ENCODE measurements at regions not wholly inside any gene's neighbourhood (a gene's known extent, or its start where the extent isn't known, plus 50 kb on each side); places are given as distances from the start of the nearest gene placed in this dataset.
"Not testable (repeated sequence)": the region's sequence is repeated elsewhere in the genome, so short reads cannot be mapped to it uniquely, and the experiment has no call there.

DNA sequence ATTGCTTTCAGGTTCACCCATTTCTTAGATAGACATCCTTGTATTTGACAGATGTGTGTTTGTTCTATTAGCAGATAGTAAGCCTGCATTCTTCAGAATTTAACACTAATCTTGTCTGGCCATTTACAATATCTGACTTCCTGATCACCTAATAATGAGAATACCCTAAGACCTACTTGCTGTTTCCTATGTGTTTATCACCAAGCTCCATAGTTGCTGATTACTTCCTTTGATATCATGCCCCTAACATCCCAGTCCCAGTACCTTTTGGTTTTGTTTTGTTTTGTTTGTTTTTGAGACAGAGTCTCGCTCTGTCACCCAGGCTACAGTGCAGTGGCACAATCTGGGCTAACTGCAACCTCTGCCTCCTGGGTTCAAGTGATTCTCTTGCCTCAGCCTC, 143.6 kb upstream of the DST start:
- DNase-seq (ENCODE audit: low spot score) (no peak), ATAC-seq (ENCODE audit: insufficient number of reproducible peaks, low FRiP score, low read depth) (no peak)
- H3K36me3 ChIP-seq = no peaks in the 10 kb centered on the region
- TF ChIP-seq, protein P1, sequence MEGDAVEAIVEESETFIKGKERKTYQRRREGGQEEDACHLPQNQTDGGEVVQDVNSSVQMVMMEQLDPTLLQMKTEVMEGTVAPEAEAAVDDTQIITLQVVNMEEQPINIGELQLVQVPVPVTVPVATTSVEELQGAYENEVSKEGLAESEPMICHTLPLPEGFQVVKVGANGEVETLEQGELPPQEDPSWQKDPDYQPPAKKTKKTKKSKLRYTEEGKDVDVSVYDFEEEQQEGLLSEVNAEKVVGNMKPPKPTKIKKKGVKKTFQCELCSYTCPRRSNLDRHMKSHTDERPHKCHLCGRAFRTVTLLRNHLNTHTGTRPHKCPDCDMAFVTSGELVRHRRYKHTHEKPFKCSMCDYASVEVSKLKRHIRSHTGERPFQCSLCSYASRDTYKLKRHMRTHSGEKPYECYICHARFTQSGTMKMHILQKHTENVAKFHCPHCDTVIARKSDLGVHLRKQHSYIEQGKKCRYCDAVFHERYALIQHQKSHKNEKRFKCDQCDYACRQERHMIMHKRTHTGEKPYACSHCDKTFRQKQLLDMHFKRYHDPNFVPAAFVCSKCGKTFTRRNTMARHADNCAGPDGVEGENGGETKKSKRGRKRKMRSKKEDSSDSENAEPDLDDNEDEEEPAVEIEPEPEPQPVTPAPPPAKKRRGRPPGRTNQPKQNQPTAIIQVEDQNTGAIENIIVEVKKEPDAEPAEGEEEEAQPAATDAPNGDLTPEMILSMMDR (IDR thresholded peaks at IDR 0.05) = no peak
- H3K27ac ChIP-seq = no peak overlapping the region
- no peaks in the 10 kb centered on the region for H3K9me3 ChIP-seq
- peaks cover 14 to 28% of the 10 kb centered on the region in 2 donors for H3K4me1 ChIP-seq (ENCODE audit: control insufficient read depth in 1 of 2, low read depth in 2 of 2)
- no peaks in the 10 kb centered on the region for H3K27me3 ChIP-seq (replicated peaks; ENCODE audit: insufficient read depth)
- H3K4me3 ChIP-seq = no peak overlapping the region

DNA sequence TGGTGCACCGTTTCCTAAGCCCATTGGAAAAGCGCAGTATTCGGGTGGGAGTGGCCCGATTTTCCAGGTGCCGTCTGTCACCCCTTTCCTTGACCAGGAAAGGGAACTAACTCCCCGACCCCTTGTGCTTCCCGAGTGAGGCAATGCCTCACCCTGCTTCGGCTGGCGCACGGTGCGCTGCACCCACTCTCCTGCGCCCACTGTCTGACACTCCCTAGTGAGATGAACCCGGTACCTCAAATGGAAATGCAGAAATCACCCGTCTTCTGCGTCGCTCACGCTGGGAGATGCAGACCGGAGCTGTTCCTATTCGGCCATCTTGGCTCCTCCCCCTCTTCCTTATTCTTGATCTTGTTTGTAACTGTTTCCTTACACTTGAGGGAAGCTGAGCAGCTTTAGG, 142.8 kb upstream of the DST start:
- peaks cover 8 to 20% of the 10 kb centered on the region in 2 donors for H3K4me1 ChIP-seq (ENCODE audit: control insufficient read depth in 1 of 2, low read depth in 2 of 2)
- not testable (repeated sequence) for H3K27me3 ChIP-seq (replicated peaks; ENCODE audit: insufficient read depth); H3K9me3 ChIP-seq; H3K4me3 ChIP-seq; H3K27ac ChIP-seq; H3K36me3 ChIP-seq; DNase-seq (ENCODE audit: low spot score); ATAC-seq (ENCODE audit: insufficient number of reproducible peaks, low FRiP score, low read depth)

DNA sequence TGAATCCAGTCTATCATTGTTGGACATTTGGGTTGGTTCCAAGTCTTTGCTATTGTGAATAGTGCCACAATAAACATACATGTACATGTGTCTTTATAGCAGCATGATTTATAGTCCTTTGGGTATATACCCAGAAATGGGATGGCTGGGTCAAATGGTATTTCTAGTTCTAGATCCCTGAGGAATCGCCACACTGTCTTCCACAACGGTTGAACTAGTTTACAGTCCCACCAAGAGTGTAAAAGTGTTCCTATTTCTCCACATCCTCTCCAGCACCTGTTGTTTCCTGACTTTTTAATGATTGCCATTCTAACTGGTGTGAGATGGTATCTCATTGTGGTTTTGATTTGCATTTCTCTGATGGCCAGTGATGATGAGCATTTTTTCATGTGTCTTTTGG, 137.4 kb upstream of the DST start:
- not testable (repeated sequence) for H3K9me3 ChIP-seq; H3K27me3 ChIP-seq (replicated peaks; ENCODE audit: insufficient read depth); DNase-seq (ENCODE audit: low spot score); H3K36me3 ChIP-seq; H3K4me1 ChIP-seq (ENCODE audit: control insufficient read depth in 1 of 2, low read depth in 2 of 2); ATAC-seq (ENCODE audit: insufficient number of reproducible peaks, low FRiP score, low read depth); H3K27ac ChIP-seq; H3K4me3 ChIP-seq

DNA sequence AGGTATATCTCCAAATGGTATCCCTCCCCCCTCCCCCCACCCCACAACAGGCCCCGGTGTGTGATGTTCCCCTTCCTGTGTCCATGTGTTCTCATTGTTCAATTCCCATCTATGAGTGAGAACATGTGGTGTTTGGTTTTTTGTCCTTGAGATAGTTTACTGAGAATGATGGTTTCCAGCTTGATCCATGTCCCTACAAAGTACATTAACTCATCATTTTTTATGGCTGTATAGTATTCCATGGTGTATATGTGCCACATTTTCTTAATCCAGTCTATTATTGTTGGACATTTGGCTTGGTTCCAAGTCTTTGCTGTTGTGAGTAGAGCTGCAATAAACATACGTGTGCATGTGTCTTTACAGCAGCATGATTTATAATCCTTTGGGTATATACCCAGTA, 135.8 kb upstream of the DST start:
- not testable (repeated sequence) for H3K4me3 ChIP-seq; H3K27ac ChIP-seq; DNase-seq (ENCODE audit: low spot score); H3K27me3 ChIP-seq (replicated peaks; ENCODE audit: insufficient read depth); H3K9me3 ChIP-seq; H3K36me3 ChIP-seq; ATAC-seq (ENCODE audit: insufficient number of reproducible peaks, low FRiP score, low read depth); H3K4me1 ChIP-seq (ENCODE audit: control insufficient read depth in 1 of 2, low read depth in 2 of 2)

DNA sequence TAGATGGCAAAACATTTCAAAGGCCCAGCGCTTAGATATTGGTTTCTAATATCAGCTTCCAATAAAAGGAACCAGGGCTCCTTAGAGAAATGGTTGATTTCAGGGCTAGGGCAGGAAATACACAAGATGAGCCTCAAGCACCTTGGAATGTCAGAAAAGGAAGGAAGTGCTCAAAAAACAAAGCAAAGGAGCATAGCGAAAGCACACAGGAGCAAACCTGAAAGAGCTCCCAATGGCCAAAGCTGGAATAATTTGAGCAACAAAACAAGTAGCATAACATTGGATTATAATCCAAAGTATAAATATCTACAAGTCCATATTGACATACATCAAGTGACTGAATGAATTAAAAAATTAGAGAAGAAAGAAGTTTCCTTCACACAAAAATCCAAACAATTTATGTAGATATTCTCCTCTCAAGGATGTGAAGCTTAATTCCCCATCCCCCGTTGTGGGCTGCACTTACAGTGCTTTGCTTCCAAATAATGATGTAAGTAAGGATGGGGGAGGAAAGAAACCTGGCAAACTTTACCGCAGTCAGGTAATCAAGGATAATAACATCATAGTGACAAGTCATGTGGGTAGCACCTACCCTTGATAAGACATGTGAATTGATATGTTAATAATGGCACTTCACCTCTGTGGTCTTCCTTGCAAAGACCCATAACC, 132.9 kb upstream of the DST start:
- no peak for DNase-seq (ENCODE audit: low spot score)
- H3K4me1 ChIP-seq (ENCODE audit: control insufficient read depth in 1 of 2, low read depth in 2 of 2) = peaks cover 23 to 36% of the 10 kb centered on the region in 2 donors
- no peaks in the 10 kb centered on the region for H3K27me3 ChIP-seq (replicated peaks; ENCODE audit: insufficient read depth)
- ATAC-seq (ENCODE audit: insufficient number of reproducible peaks, low FRiP score, low read depth) = no peak
- TF ChIP-seq, protein P1 (IDR thresholded peaks at IDR 0.05) = no peak
- no peak overlapping the region for H3K4me3 ChIP-seq
- no peaks in the 10 kb centered on the region for H3K36me3 ChIP-seq
- H3K9me3 ChIP-seq = no peaks in the 10 kb centered on the region
- H3K27ac ChIP-seq = peak overlapping the region in 1 of 2 donors; percentile 0

DNA sequence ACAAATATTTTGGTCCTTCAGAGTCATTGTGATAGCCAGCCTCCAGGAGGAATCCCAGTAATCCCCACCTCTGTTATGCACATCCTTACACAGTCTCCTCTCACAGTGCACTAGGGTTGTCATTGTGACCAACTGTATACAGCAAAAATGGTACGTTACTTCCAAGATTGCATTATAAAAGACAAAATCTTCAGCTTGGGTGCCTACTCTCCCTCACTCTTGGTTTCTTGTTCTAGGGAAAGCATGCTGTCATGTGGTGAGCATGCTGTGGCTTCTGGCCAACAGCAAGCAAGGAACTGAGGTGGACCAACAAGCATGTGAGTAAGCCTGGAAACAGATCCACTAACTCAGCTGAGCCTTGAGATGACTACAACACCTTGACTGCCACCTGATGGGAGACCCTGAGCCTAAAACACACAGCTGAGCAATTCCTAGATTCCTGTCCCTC, 130.1 kb upstream of the DST start:
- no peaks in the 10 kb centered on the region for H3K27me3 ChIP-seq (replicated peaks; ENCODE audit: insufficient read depth)
- DNase-seq (ENCODE audit: low spot score) (peak; percentile 31), ATAC-seq (ENCODE audit: insufficient number of reproducible peaks, low FRiP score, low read depth) (no peak)
- TF ChIP-seq, protein P1 (IDR thresholded peaks at IDR 0.05) = no peak
- H3K36me3 ChIP-seq = no peaks in the 10 kb centered on the region
- H3K9me3 ChIP-seq = no peaks in the 10 kb centered on the region
- peak overlapping the region; percentile 21 to 55 for H3K27ac ChIP-seq
- no peak overlapping the region for H3K4me3 ChIP-seq
- H3K4me1 ChIP-seq (ENCODE audit: control insufficient read depth in 1 of 2, low read depth in 2 of 2) = peaks cover 32 to 64% of the 10 kb centered on the region in 2 donors

Measured in thoracic aorta (tissue), 2 donors.